IMR-90 (cell line): ENCODE measurements at regions not wholly inside any gene's neighbourhood (a gene's known extent, or its start where the extent isn't known, plus 50 kb on each side); places are given as distances from the start of the nearest gene placed in this dataset.

Experiments used
- CEBPB ChIP-seq: IDR thresholded peaks from 2 replicates; pipeline ENCODE4 v1.6.1; 2012; ENCODE audit warnings: low read depth, low read length, improper control_type of control experiment
- FOS ChIP-seq: fragments of 150-350 bp; IDR thresholded peaks from 2 replicates; pipeline ENCODE4 v1.6.1; 2016; ENCODE audit warnings: low read depth, low read length
- MAFK ChIP-seq: IDR thresholded peaks from 2 replicates; pipeline ENCODE4 v1.6.1; 2012; ENCODE audit warnings: low read depth, low read length, improper control_type of control experiment
- MAZ ChIP-seq: IDR thresholded peaks from 2 replicates; pipeline ENCODE4 v1.6.1; 2012; ENCODE audit warnings: low read depth, mild to moderate bottlenecking, low read length, improper control_type of control experiment, moderate library complexity, borderline replicate concordance
- MXI1 ChIP-seq: IDR thresholded peaks from 2 replicates; pipeline ENCODE4 v1.6.1; 2012; ENCODE audit warnings: low read depth, mild to moderate bottlenecking, low read length, moderate library complexity, borderline replicate concordance
- POLR2A ChIP-seq: IDR thresholded peaks from 2 replicates; pipeline ENCODE4 v1.6.1; 2012; ENCODE audit warnings: mild to moderate bottlenecking, low read depth, low read length
- RCOR1 ChIP-seq: IDR thresholded peaks from 2 replicates; pipeline ENCODE4 v1.6.1; 2012; ENCODE audit warnings: mild to moderate bottlenecking, low read length, improper control_type of control experiment; ENCODE audit not compliant: insufficient replicate concordance
- SMC3 ChIP-seq: fragments of 150-350 bp; IDR thresholded peaks from 2 replicates; pipeline ENCODE4 v1.6.1; 2016; ENCODE audit warnings: low read depth, mild to moderate bottlenecking, antibody characterized with exemption, low read length, moderate library complexity
- USF2 ChIP-seq: fragments of 150-350 bp; IDR thresholded peaks from 2 replicates; pipeline ENCODE4 v1.6.1; 2017; ENCODE audit warnings: mild to moderate bottlenecking, antibody characterized with exemption, low read length, low read depth
- TF ChIP-seq, protein P1 (sequence below): conservative IDR thresholded peaks from 2 replicates; pipeline ENCODE4 v1.5.1; 2012; ENCODE audit warnings: mild to moderate bottlenecking, low read depth, low read length, improper control_type of control experiment

- TF ChIP-seq MAFK (no peak), FOS (no peak), USF2 (no peak), POLR2A (no peak), RCOR1 (no peak), MXI1 (no peak), CEBPB (no peak), SMC3 (no peak), MAZ (no peak)
- TF ChIP-seq, protein P1, sequence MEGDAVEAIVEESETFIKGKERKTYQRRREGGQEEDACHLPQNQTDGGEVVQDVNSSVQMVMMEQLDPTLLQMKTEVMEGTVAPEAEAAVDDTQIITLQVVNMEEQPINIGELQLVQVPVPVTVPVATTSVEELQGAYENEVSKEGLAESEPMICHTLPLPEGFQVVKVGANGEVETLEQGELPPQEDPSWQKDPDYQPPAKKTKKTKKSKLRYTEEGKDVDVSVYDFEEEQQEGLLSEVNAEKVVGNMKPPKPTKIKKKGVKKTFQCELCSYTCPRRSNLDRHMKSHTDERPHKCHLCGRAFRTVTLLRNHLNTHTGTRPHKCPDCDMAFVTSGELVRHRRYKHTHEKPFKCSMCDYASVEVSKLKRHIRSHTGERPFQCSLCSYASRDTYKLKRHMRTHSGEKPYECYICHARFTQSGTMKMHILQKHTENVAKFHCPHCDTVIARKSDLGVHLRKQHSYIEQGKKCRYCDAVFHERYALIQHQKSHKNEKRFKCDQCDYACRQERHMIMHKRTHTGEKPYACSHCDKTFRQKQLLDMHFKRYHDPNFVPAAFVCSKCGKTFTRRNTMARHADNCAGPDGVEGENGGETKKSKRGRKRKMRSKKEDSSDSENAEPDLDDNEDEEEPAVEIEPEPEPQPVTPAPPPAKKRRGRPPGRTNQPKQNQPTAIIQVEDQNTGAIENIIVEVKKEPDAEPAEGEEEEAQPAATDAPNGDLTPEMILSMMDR: no peak
These were observed 123.8 kb upstream of the DOK5 start for GRCh38 chr20:54351371-54352136.
